ENCODE measurements at regions not wholly inside any gene's neighbourhood (a gene's known extent, or its start where the extent isn't known, plus 50 kb on each side); places are given as distances from the start of the nearest gene placed in this dataset.

- TF ChIP-seq CTCF (IDR thresholded peaks at IDR 0.05; ENCODE audit: extremely low read depth in 1 of 2, insufficient read depth in 1 of 2, low read depth in 1 of 2, low read length in 2 of 2), result no peak
- no peak for TF ChIP-seq POLR2A (IDR thresholded peaks at IDR 0.05; ENCODE audit: low read depth, low read length)
- TF ChIP-seq EZH2 (IDR thresholded peaks at IDR 0.05; ENCODE audit: borderline replicate concordance, low read depth, low read length, severe bottlenecking), result no peak
- no peak for TF ChIP-seq POLR2AphosphoS5 (IDR thresholded peaks at IDR 0.05; ENCODE audit: insufficient read depth, low read depth, low read length)
- no peak for TF ChIP-seq MYC (IDR thresholded peaks at IDR 0.05; ENCODE audit: low read depth, low read length)
- no peak for TF ChIP-seq GATA2 (IDR thresholded peaks at IDR 0.05; ENCODE audit: insufficient read depth, insufficient read length, low read depth, low read length)
- no peak for TF ChIP-seq JUN (IDR thresholded peaks at IDR 0.05; ENCODE audit: borderline replicate concordance, insufficient read depth, insufficient read length, low read depth)
- TF ChIP-seq, protein P1, sequence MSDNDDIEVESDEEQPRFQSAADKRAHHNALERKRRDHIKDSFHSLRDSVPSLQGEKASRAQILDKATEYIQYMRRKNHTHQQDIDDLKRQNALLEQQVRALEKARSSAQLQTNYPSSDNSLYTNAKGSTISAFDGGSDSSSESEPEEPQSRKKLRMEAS (IDR thresholded peaks at IDR 0.05; ENCODE audit: insufficient read depth, insufficient read length), result no peak
- TF ChIP-seq FOS (IDR thresholded peaks at IDR 0.05; ENCODE audit: borderline replicate concordance, insufficient read depth, low read length), result no peak
Measured at GRCh38 chr14:83972631-83973030, 1557.3 kb upstream of the FLRT2 start.
